ENCODE measurements at regions not wholly inside any gene's neighbourhood (a gene's known extent, or its start where the extent isn't known, plus 50 kb on each side); places are given as distances from the start of the nearest gene placed in this dataset.

GRCh38 chr7:93728292-93728691 is 153.8 kb upstream of the CALCR start:
- no peak for TF ChIP-seq POLR2A (IDR thresholded peaks at IDR 0.05)
- no peak for TF ChIP-seq CTCF (IDR thresholded peaks at IDR 0.05)
